ENCODE measurements at regions not wholly inside any gene's neighbourhood (a gene's known extent, or its start where the extent isn't known, plus 50 kb on each side); places are given as distances from the start of the nearest gene placed in this dataset.

GRCh38 chr14:53621433-53621832 is 335.2 kb downstream of the BMP4 start:
- 35% methylated on average over 3 of the region's 3 CpGs for WGBS (ENCODE audit: low lambda C conversion rate)
- H3K79me2 ChIP-seq (ENCODE audit: insufficient read depth) = no peaks in the 10 kb centered on the region
- no peak overlapping the region for H3K9ac ChIP-seq
- H3K27me3 ChIP-seq (ENCODE audit: insufficient read depth) = no peaks in the 10 kb centered on the region
- no peaks in the 10 kb centered on the region for H3K4me1 ChIP-seq (ENCODE audit: control insufficient read depth in 1 of 2, insufficient read depth in 2 of 2, low read depth in 1 of 2, low read length in 1 of 2)
- no peak overlapping the region for H3K4me3 ChIP-seq (ENCODE audit: low read depth in 2 of 2, low read length in 1 of 2)
- ChIA-PET POLR2A (no interaction called here), CTCF (no interaction called here)
- H3F3A ChIP-seq (replicated peaks; ENCODE audit: insufficient read depth) = no peaks in the 10 kb centered on the region
- TF ChIP-seq GABPA (IDR thresholded peaks at IDR 0.05; ENCODE audit: low read depth) (no peak), SMC3 (IDR thresholded peaks at IDR 0.05; ENCODE audit: low read depth, low read length) (no peak), YY1 (IDR thresholded peaks at IDR 0.05; ENCODE audit: low read depth) (no peak), MAX (IDR thresholded peaks at IDR 0.05; ENCODE audit: low read depth) (no peak)
- H2AFZ ChIP-seq (ENCODE audit: low read depth) = no peak overlapping the region
- no peak overlapping the region for H3K4me2 ChIP-seq
- no peaks in the 10 kb centered on the region for H3K9me2 ChIP-seq
- no peaks in the 10 kb centered on the region for H4K20me1 ChIP-seq (ENCODE audit: insufficient read depth)
- no peaks in the 10 kb centered on the region for H3K36me3 ChIP-seq (replicated peaks in 1 of 2; ENCODE audit: control insufficient read depth in 1 of 2, insufficient read depth in 2 of 2, low read length in 1 of 2)
- no peaks in the 10 kb centered on the region for H3K9me3 ChIP-seq
- H3K27ac ChIP-seq (ENCODE audit: low read depth in 2 of 2, low read length in 1 of 2) = no peak overlapping the region
- no peak for DNase-seq

GRCh38 chr14:53620890-53621289 is 335.7 kb downstream of the BMP4 start:
- Histone ChIP-seq H3K4me1 (ENCODE audit: control insufficient read depth in 1 of 2, insufficient read depth in 2 of 2, low read depth in 1 of 2, low read length in 1 of 2) (no peaks in the 10 kb centered on the region), H3K27ac (ENCODE audit: low read depth in 2 of 2, low read length in 1 of 2) (no peak overlapping the region), H3K4me3 (ENCODE audit: low read depth in 2 of 2, low read length in 1 of 2) (no peak overlapping the region), H4K20me1 (ENCODE audit: insufficient read depth) (no peaks in the 10 kb centered on the region), H3K9me2 (no peaks in the 10 kb centered on the region), H3K79me2 (ENCODE audit: insufficient read depth) (no peaks in the 10 kb centered on the region), H3K36me3 (replicated peaks in 1 of 2; ENCODE audit: control insufficient read depth in 1 of 2, insufficient read depth in 2 of 2, low read length in 1 of 2) (no peaks in the 10 kb centered on the region), H3K9me3 (no peaks in the 10 kb centered on the region), H3F3A (replicated peaks; ENCODE audit: insufficient read depth) (no peaks in the 10 kb centered on the region), H2AFZ (ENCODE audit: low read depth) (no peak overlapping the region), H3K4me2 (no peak overlapping the region), H3K27me3 (ENCODE audit: insufficient read depth) (no peaks in the 10 kb centered on the region), H3K9ac (no peak overlapping the region)
- no peak for DNase-seq
- no peak for TF ChIP-seq NFIC (IDR thresholded peaks at IDR 0.05; ENCODE audit: borderline replicate concordance)
- CTCF ChIA-PET = no interaction called here
- POLR2A ChIA-PET = no interaction called here
- WGBS (ENCODE audit: low lambda C conversion rate) = 21% methylated on average over 1 of the region's 1 CpG

GRCh38 chr14:53620317-53620716 is 336.3 kb downstream of the BMP4 start:
- no peak overlapping the region for H3K4me3 ChIP-seq (ENCODE audit: low read depth in 2 of 2, low read length in 1 of 2)
- H2AFZ ChIP-seq (ENCODE audit: low read depth) = no peak overlapping the region
- 44% methylated on average over 2 of the region's 2 CpGs for WGBS (ENCODE audit: low lambda C conversion rate)
- H3K4me2 ChIP-seq = no peak overlapping the region
- H3K27ac ChIP-seq (ENCODE audit: low read depth in 2 of 2, low read length in 1 of 2) = no peak overlapping the region
- H3F3A ChIP-seq (replicated peaks; ENCODE audit: insufficient read depth) = no peaks in the 10 kb centered on the region
- POLR2A ChIA-PET = no interaction called here
- no peaks in the 10 kb centered on the region for H3K36me3 ChIP-seq (replicated peaks in 1 of 2; ENCODE audit: control insufficient read depth in 1 of 2, insufficient read depth in 2 of 2, low read length in 1 of 2)
- TF ChIP-seq FOXM1 (IDR thresholded peaks at IDR 0.05; ENCODE audit: low read depth) = no peak
- no peak for TF ChIP-seq NRF1 (IDR thresholded peaks at IDR 0.05; ENCODE audit: low read depth, low read length)
- no peak for TF ChIP-seq RAD21 (IDR thresholded peaks at IDR 0.05; ENCODE audit: low read length)
- TF ChIP-seq MEF2A (IDR thresholded peaks at IDR 0.05; ENCODE audit: borderline replicate concordance, low read depth) = no peak
- TF ChIP-seq USF1 (IDR thresholded peaks at IDR 0.05; ENCODE audit: borderline replicate concordance, low read depth) = no peak
- no peak for TF ChIP-seq ELF1 (IDR thresholded peaks at IDR 0.05)
- no peaks in the 10 kb centered on the region for H3K9me3 ChIP-seq
- no peaks in the 10 kb centered on the region for H3K27me3 ChIP-seq (ENCODE audit: insufficient read depth)
- H3K9me2 ChIP-seq = no peaks in the 10 kb centered on the region
- no peaks in the 10 kb centered on the region for H3K79me2 ChIP-seq (ENCODE audit: insufficient read depth)
- CTCF ChIA-PET = no interaction called here
- no peak for DNase-seq
- no peaks in the 10 kb centered on the region for H3K4me1 ChIP-seq (ENCODE audit: control insufficient read depth in 1 of 2, insufficient read depth in 2 of 2, low read depth in 1 of 2, low read length in 1 of 2)
- H4K20me1 ChIP-seq (ENCODE audit: insufficient read depth) = no peaks in the 10 kb centered on the region
- no peak overlapping the region for H3K9ac ChIP-seq
